ENCODE measurements at regions not wholly inside any gene's neighbourhood (a gene's known extent, or its start where the extent isn't known, plus 50 kb on each side); places are given as distances from the start of the nearest gene placed in this dataset.

- no peaks in the 10 kb centered on the region for H3K9me3 ChIP-seq (ENCODE audit: low read length)
- no peak overlapping the region for H3K27ac ChIP-seq (ENCODE audit: extremely low read length, insufficient read depth, low read length)
- ChIA-PET CTCF (ENCODE audit: low intra/inter-chr PET ratio, low total read pairs) (no interaction called here), POLR2A (no interaction called here)
- no peak overlapping the region for H3K4me3 ChIP-seq (replicated peaks in 1 of 3; ENCODE audit: insufficient read depth in 1 of 3, low read depth in 2 of 3, low read length in 3 of 3)
- 0% methylated on average over 1 of the region's 1 CpG for WGBS (ENCODE audit: low lambda C conversion rate)
- peaks cover 7% of the 10 kb centered on the region for H3K4me1 ChIP-seq (ENCODE audit: insufficient read depth, low read length)
- H3K79me2 ChIP-seq (ENCODE audit: insufficient read depth, low read length), result no peaks in the 10 kb centered on the region
- no peaks in the 10 kb centered on the region for H3K36me3 ChIP-seq (replicated peaks in 1 of 2; ENCODE audit: control insufficient read depth in 1 of 2, insufficient read depth in 2 of 2, low read length in 2 of 2)
- no peak overlapping the region for H3K9ac ChIP-seq (ENCODE audit: insufficient read depth, low read depth, low read length)
- no peak for ATAC-seq
- intact Hi-C loops (cut with micrococcal nuclease; ENCODE audit: unreplicated experiment), result no loop called here
- peak; percentile 83 for TF ChIP-seq CEBPB (IDR thresholded peaks at IDR 0.05; ENCODE audit: borderline replicate concordance, low read depth, low read length)
- TF ChIP-seq MLX (CRISPR knock-in tag; IDR thresholded peaks at IDR 0.05), result no peak
- TF ChIP-seq XBP1 (CRISPR knock-in tag; IDR thresholded peaks at IDR 0.05), result no peak
- TF ChIP-seq RELA (CRISPR knock-in tag; IDR thresholded peaks at IDR 0.05), result no peak
- no peak for TF ChIP-seq ZNF703 (CRISPR knock-in tag; IDR thresholded peaks at IDR 0.05; ENCODE audit: borderline replicate concordance)
- no peak for TF ChIP-seq MTA1 (CRISPR knock-in tag; IDR thresholded peaks at IDR 0.05; ENCODE audit: borderline replicate concordance)
- H3K4me2 ChIP-seq (ENCODE audit: low read depth, low read length), result no peak overlapping the region
- H2AFZ ChIP-seq (ENCODE audit: low read length), result no peak overlapping the region
- H4K20me1 ChIP-seq (ENCODE audit: insufficient read depth, low read length), result no peaks in the 10 kb centered on the region
- BruUV-seq (replicated peaks), result no TSS peak
- in situ Hi-C loops (cut with HindIII; ENCODE audit: extremely low pct_ligation_motif_present, low pct_unique_long_range_greater_than_20kb), result loop anchor here (25.0 kb wide), 1 partner anchor 473 kb away; the partner anchor contains the start of gene FAXC
- no peak for DNase-seq (ENCODE audit: low spot score)
- no peak for FAIRE-seq
- H3K27me3 ChIP-seq (ENCODE audit: control insufficient read depth in 1 of 2, insufficient read depth in 2 of 2, low read length in 2 of 2), result no peaks in the 10 kb centered on the region
Measured at GRCh38 chr6:99810295-99810694, 183.7 kb downstream of the MCHR2 start.

- in situ Hi-C loops (cut with HindIII; ENCODE audit: extremely low pct_ligation_motif_present, low pct_unique_long_range_greater_than_20kb), result loop anchor here (25.0 kb wide), 1 partner anchor 474 kb away; the partner anchor contains the start of gene FAXC
- no peak overlapping the region for H2AFZ ChIP-seq (ENCODE audit: low read length)
- no peak for ATAC-seq
- TF ChIP-seq ZKSCAN8 (CRISPR knock-in tag; IDR thresholded peaks at IDR 0.05; ENCODE audit: borderline replicate concordance) (no peak), ZXDC (CRISPR knock-in tag; IDR thresholded peaks at IDR 0.05) (no peak), ATF2 (CRISPR knock-in tag; IDR thresholded peaks at IDR 0.05) (no peak), FOXK2 (IDR thresholded peaks at IDR 0.05) (no peak), ZNF33B (CRISPR knock-in tag; IDR thresholded peaks at IDR 0.05) (no peak), GZF1 (CRISPR knock-in tag; IDR thresholded peaks at IDR 0.05) (no peak), ZNF652 (CRISPR knock-in tag; IDR thresholded peaks at IDR 0.05; ENCODE audit: borderline replicate concordance, low read depth) (no peak), PAWR (CRISPR knock-in tag; IDR thresholded peaks at IDR 0.05; ENCODE audit: borderline replicate concordance) (no peak), RFXAP (CRISPR knock-in tag; IDR thresholded peaks at IDR 0.05; ENCODE audit: borderline replicate concordance) (no peak), ZNF761 (CRISPR knock-in tag; conservative IDR thresholded peaks at IDR 0.05) (no peak)
Measured at GRCh38 chr6:99810942-99811620, 182.9 kb downstream of the MCHR2 start.

More at GRCh38 chr6:99810942-99811620, 182.9 kb downstream of the MCHR2 start:
- Histone ChIP-seq H3K4me1 (ENCODE audit: insufficient read depth, low read length) (peaks cover 7% of the 10 kb centered on the region), H3K27ac (ENCODE audit: extremely low read length, insufficient read depth, low read length) (no peak overlapping the region), H3K9ac (ENCODE audit: insufficient read depth, low read depth, low read length) (no peak overlapping the region), H3K79me2 (ENCODE audit: insufficient read depth, low read length) (no peaks in the 10 kb centered on the region), H3K9me3 (ENCODE audit: low read length) (no peaks in the 10 kb centered on the region), H3K4me3 (replicated peaks in 1 of 3; ENCODE audit: insufficient read depth in 1 of 3, low read depth in 2 of 3, low read length in 3 of 3) (no peak overlapping the region), H4K20me1 (ENCODE audit: insufficient read depth, low read length) (no peaks in the 10 kb centered on the region), H3K4me2 (ENCODE audit: low read depth, low read length) (no peak overlapping the region), H3K36me3 (replicated peaks in 1 of 2; ENCODE audit: control insufficient read depth in 1 of 2, insufficient read depth in 2 of 2, low read length in 2 of 2) (no peaks in the 10 kb centered on the region), H3K27me3 (ENCODE audit: control insufficient read depth in 1 of 2, insufficient read depth in 2 of 2, low read length in 2 of 2) (no peaks in the 10 kb centered on the region)
- no peak for DNase-seq (ENCODE audit: low spot score)
- ChIA-PET POLR2A (no interaction called here), CTCF (ENCODE audit: low intra/inter-chr PET ratio, low total read pairs) (no interaction called here)
- 65% methylated on average over 3 of the region's 3 CpGs for WGBS (ENCODE audit: low lambda C conversion rate)
- no TSS peak for BruUV-seq (replicated peaks)
- FAIRE-seq, result no peak
- intact Hi-C loops (cut with micrococcal nuclease; ENCODE audit: unreplicated experiment), result no loop called here
